HEK293 (cell line): ENCODE measurements at regions not wholly inside any gene's neighbourhood (a gene's known extent, or its start where the extent isn't known, plus 50 kb on each side); places are given as distances from the start of the nearest gene placed in this dataset.

Source experiments
- CTCF ChIA-PET: fragments of 350-600 bp; formaldehyde crosslinking; extraction: SDS; loops from one replicate; lab custom pipeline; 2021; ENCODE audit warnings: antibody characterized with exemption; lab: Yijun Ruan, JAX
- POLR2A ChIA-PET: fragments of 300-600 bp; formaldehyde crosslinking; extraction: SDS; loops from one replicate; lab custom pipeline; 2020; ENCODE audit warnings: antibody characterized with exemption, inconsistent platforms; lab: Yijun Ruan, JAX
- H3K27ac ChIP-seq: fragments of 200-500 bp; sonication (Bioruptor generic); 2 replicates; pipeline ENCODE4 v1.5.1; 2014; ENCODE audit warnings: low read depth, low read length, control low read depth, inconsistent platforms; ENCODE audit errors: extremely low read depth
- H3K36me3 ChIP-seq, 2 experiments: fragments of 200-500 bp in 1 of 2; sonication (Bioruptor generic) in 1 of 2; 1 replicate in 1 of 2; 2 replicates in 1 of 2; pipeline ENCODE4 v1.5.1; 2014 to 2017; ENCODE audit warnings: inconsistent platforms in 2 of 2, low read length in 2 of 2; ENCODE audit not compliant: control insufficient read depth in 2 of 2, insufficient read depth in 1 of 2
- H3K4me1 ChIP-seq: fragments of 200-500 bp; sonication (Bioruptor generic); 2 replicates; pipeline ENCODE4 v1.5.1; 2014; ENCODE audit warnings: mild to moderate bottlenecking, low read length, inconsistent platforms; ENCODE audit not compliant: control insufficient read depth, insufficient read depth
- H3K4me3 ChIP-seq: 2 replicates; pipeline ENCODE4 v1.5.1; 2011; ENCODE audit warnings: low read depth, mild to moderate bottlenecking, control low read depth, low read length, moderate library complexity
- H3K9me3 ChIP-seq: fragments of 200-500 bp; sonication (Bioruptor generic); 2 replicates; pipeline ENCODE4 v1.5.1; 2014; ENCODE audit warnings: low read depth, low read length, inconsistent platforms; ENCODE audit not compliant: control insufficient read depth, insufficient read depth
- GLIS2 ChIP-seq: fragments of 450-650 bp; formaldehyde crosslinking; IDR thresholded peaks from 2 replicates; pipeline ENCODE4 v1.5.1; 2016; ENCODE audit warnings: missing biosample characterization, missing genetic modification characterization
- ZBTB8A ChIP-seq: fragments of 450-650 bp; formaldehyde crosslinking; IDR thresholded peaks from 2 replicates; pipeline ENCODE4 v1.5.1; 2016; ENCODE audit warnings: missing biosample characterization, missing genetic modification characterization
- ZNF138 ChIP-seq: fragments of 450-650 bp; formaldehyde crosslinking; IDR thresholded peaks from 2 replicates; pipeline ENCODE4 v1.5.1; 2016; ENCODE audit warnings: missing biosample characterization, missing genetic modification characterization, borderline replicate concordance
- ZNF140 ChIP-seq: fragments of 450-650 bp; formaldehyde crosslinking; IDR thresholded peaks from 2 replicates; pipeline ENCODE4 v1.5.1; 2016; ENCODE audit warnings: missing biosample characterization, missing genetic modification characterization
- ZNF146 ChIP-seq: fragments of 450-650 bp; formaldehyde crosslinking; IDR thresholded peaks from 2 replicates; pipeline ENCODE4 v1.5.1; 2016; ENCODE audit warnings: missing biosample characterization, missing genetic modification characterization
- ZNF16 ChIP-seq: fragments of 450-650 bp; formaldehyde crosslinking; IDR thresholded peaks from 2 replicates; pipeline ENCODE4 v1.5.1; 2016; ENCODE audit warnings: low read depth, missing biosample characterization, missing genetic modification characterization
- ZNF19 ChIP-seq: fragments of 450-650 bp; formaldehyde crosslinking; IDR thresholded peaks from 2 replicates; pipeline ENCODE4; 2016; ENCODE audit warnings: missing biosample characterization, missing genetic modification characterization, low read depth
- ZNF266 ChIP-seq: fragments of 450-650 bp; formaldehyde crosslinking; IDR thresholded peaks from 2 replicates; pipeline ENCODE4 v1.5.1; 2016; ENCODE audit warnings: missing biosample characterization, missing genetic modification characterization, low read depth
- ZNF292 ChIP-seq: fragments of 450-650 bp; formaldehyde crosslinking; IDR thresholded peaks from 2 replicates; pipeline ENCODE4 v1.5.1; 2016; ENCODE audit warnings: low read depth, missing biosample characterization, missing genetic modification characterization, borderline replicate concordance
- ZNF311 ChIP-seq: fragments of 450-650 bp; formaldehyde crosslinking; IDR thresholded peaks from 2 replicates; pipeline ENCODE4 v1.5.1; 2017; ENCODE audit warnings: missing biosample characterization, missing genetic modification characterization, borderline replicate concordance
- ZNF426 ChIP-seq: fragments of 450-650 bp; formaldehyde crosslinking; IDR thresholded peaks from 2 replicates; pipeline ENCODE4 v1.5.1; 2017; ENCODE audit warnings: missing biosample characterization, missing genetic modification characterization, mild to moderate bottlenecking, inconsistent platforms, moderate library complexity
- ZNF433 ChIP-seq: fragments of 450-650 bp; formaldehyde crosslinking; IDR thresholded peaks from 2 replicates; pipeline ENCODE4 v1.5.1; 2016; ENCODE audit warnings: missing biosample characterization, missing genetic modification characterization, low read depth
- ZNF510 ChIP-seq: fragments of 450-650 bp; formaldehyde crosslinking; IDR thresholded peaks from 2 replicates; pipeline ENCODE4 v1.5.1; 2018; ENCODE audit warnings: mild to moderate bottlenecking, missing genetic modification characterization, missing biosample characterization; ENCODE audit not compliant: insufficient replicate concordance
- ZNF555 ChIP-seq: fragments of 450-650 bp; formaldehyde crosslinking; conservative IDR thresholded peaks from 2 replicates; pipeline ENCODE4 v1.5.1; 2017; ENCODE audit warnings: missing biosample characterization, mild to moderate bottlenecking, missing genetic modification characterization, inconsistent platforms
- ZNF560 ChIP-seq: fragments of 450-650 bp; formaldehyde crosslinking; IDR thresholded peaks from 2 replicates; pipeline ENCODE4 v1.5.1; 2017; ENCODE audit warnings: missing biosample characterization, missing genetic modification characterization, borderline replicate concordance
- ZNF623 ChIP-seq: fragments of 450-650 bp; formaldehyde crosslinking; IDR thresholded peaks from 2 replicates; pipeline ENCODE4 v1.5.1; 2016; ENCODE audit warnings: missing biosample characterization, missing genetic modification characterization
- ZNF629 ChIP-seq: fragments of 450-650 bp; formaldehyde crosslinking; IDR thresholded peaks from 2 replicates; pipeline ENCODE4 v1.5.1; 2017; ENCODE audit warnings: missing biosample characterization, missing genetic modification characterization
- ZNF654 ChIP-seq: fragments of 450-650 bp; formaldehyde crosslinking; IDR thresholded peaks from 2 replicates; pipeline ENCODE4 v1.5.1; 2016; ENCODE audit warnings: low read depth, missing biosample characterization, missing genetic modification characterization
- ZNF664 ChIP-seq: fragments of 450-650 bp; formaldehyde crosslinking; IDR thresholded peaks from 2 replicates; pipeline ENCODE4 v1.5.1; 2016; ENCODE audit warnings: missing biosample characterization, missing genetic modification characterization
- ZXDB ChIP-seq: fragments of 450-650 bp; formaldehyde crosslinking; IDR thresholded peaks from 2 replicates; pipeline ENCODE4 v1.5.1; 2016; ENCODE audit warnings: missing biosample characterization, missing genetic modification characterization
- TF ChIP-seq, protein P1 (sequence below): fragments of 450-650 bp; formaldehyde crosslinking; IDR thresholded peaks from 2 replicates; pipeline ENCODE4 v1.5.1; 2016; ENCODE audit warnings: missing biosample characterization, missing genetic modification characterization, borderline replicate concordance
- TF ChIP-seq, protein P2 (sequence below): fragments of 450-650 bp; formaldehyde crosslinking; conservative IDR thresholded peaks from 2 replicates; pipeline ENCODE4 v1.5.1; 2016; ENCODE audit warnings: low read depth, missing biosample characterization, missing genetic modification characterization
- TF ChIP-seq, protein P3 (sequence below): fragments of 450-650 bp; formaldehyde crosslinking; IDR thresholded peaks from 2 replicates; pipeline ENCODE4 v1.5.1; 2017; ENCODE audit warnings: missing biosample characterization, missing genetic modification characterization
- TF ChIP-seq, protein P4 (sequence below): fragments of 450-650 bp; formaldehyde crosslinking; IDR thresholded peaks from 2 replicates; pipeline ENCODE4 v1.5.1; 2016; ENCODE audit warnings: missing biosample characterization, missing genetic modification characterization
- TF ChIP-seq, protein P5 (sequence below): fragments of 450-650 bp; formaldehyde crosslinking; IDR thresholded peaks from 2 replicates; pipeline ENCODE4; 2016; ENCODE audit warnings: missing biosample characterization, missing genetic modification characterization

DNA sequence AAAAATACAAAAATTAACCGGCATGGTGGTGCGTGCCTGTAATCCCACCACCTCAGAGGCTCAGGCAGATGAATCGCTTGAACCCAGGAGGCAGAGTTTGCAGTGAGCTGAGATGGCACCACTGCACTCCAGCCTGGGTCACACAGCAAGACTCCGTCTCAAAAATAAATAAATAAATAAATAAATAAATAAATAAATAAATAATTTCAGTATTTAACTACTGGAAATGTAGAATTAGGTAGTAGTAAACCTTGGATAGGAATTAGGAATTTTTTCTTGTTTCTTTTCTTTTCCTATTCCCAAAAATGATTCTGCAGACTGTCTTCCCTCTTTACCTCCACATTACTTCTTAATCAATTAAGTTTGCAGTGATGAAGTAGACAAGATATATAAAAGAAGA, 103.2 kb downstream of the PLK2 start:
- ChIA-PET CTCF (no interaction called here), POLR2A (no interaction called here)
- Histone ChIP-seq H3K9me3 (no peaks in the 10 kb centered on the region), H3K4me1 (no peaks in the 10 kb centered on the region), H3K4me3 (no peak overlapping the region), H3K27ac (no peak overlapping the region), H3K36me3 (no peaks in the 10 kb centered on the region)
- TF ChIP-seq ZNF664 (tag by site-specific recombination) (0 out of 2 replicates have a peak, but pooled peaks have one; percentile 14), ZNF19 (0 out of 2 replicates have a peak, but pooled peaks have one; percentile 26), ZNF140 (tag by site-specific recombination) (peak; percentile 77), ZNF560 (tag by site-specific recombination) (0 out of 2 replicates have a peak, but pooled peaks have one; percentile 14), ZBTB8A (peak; percentile 68), ZNF654 (tag by site-specific recombination) (peak; percentile 33; the same call in 1 of the 2 replicates), GLIS2 (tag by site-specific recombination) (no peak), ZNF266 (tag by site-specific recombination) (0 out of 2 replicates have a peak, but pooled peaks have one; percentile 36), ZNF433 (tag by site-specific recombination) (peak; percentile 61; the same call in 1 of the 2 replicates), ZNF146 (tag by site-specific recombination) (no peak), ZNF292 (peak; percentile 32; the same call in 1 of the 2 replicates), ZNF510 (tag by site-specific recombination) (peak; percentile 62), ZNF426 (tag by site-specific recombination) (peak; percentile 71), ZNF138 (0 out of 2 replicates have a peak, but pooled peaks have one; percentile 28), ZNF311 (tag by site-specific recombination) (no peak), ZNF623 (tag by site-specific recombination) (peak; percentile 63), ZNF16 (tag by site-specific recombination) (no peak), ZXDB (tag by site-specific recombination) (peak; percentile 51; the same call in 1 of the 2 replicates), ZNF555 (tag by site-specific recombination) (peak; percentile 86), ZNF629 (tag by site-specific recombination) (peak; percentile 47; the same call in 1 of the 2 replicates)
- TF ChIP-seq, protein P1, sequence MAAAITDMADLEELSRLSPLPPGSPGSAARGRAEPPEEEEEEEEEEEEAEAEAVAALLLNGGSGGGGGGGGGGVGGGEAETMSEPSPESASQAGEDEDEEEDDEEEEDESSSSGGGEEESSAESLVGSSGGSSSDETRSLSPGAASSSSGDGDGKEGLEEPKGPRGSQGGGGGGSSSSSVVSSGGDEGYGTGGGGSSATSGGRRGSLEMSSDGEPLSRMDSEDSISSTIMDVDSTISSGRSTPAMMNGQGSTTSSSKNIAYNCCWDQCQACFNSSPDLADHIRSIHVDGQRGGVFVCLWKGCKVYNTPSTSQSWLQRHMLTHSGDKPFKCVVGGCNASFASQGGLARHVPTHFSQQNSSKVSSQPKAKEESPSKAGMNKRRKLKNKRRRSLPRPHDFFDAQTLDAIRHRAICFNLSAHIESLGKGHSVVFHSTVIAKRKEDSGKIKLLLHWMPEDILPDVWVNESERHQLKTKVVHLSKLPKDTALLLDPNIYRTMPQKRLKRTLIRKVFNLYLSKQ (tag by site-specific recombination), result no peak
- TF ChIP-seq, protein P2, sequence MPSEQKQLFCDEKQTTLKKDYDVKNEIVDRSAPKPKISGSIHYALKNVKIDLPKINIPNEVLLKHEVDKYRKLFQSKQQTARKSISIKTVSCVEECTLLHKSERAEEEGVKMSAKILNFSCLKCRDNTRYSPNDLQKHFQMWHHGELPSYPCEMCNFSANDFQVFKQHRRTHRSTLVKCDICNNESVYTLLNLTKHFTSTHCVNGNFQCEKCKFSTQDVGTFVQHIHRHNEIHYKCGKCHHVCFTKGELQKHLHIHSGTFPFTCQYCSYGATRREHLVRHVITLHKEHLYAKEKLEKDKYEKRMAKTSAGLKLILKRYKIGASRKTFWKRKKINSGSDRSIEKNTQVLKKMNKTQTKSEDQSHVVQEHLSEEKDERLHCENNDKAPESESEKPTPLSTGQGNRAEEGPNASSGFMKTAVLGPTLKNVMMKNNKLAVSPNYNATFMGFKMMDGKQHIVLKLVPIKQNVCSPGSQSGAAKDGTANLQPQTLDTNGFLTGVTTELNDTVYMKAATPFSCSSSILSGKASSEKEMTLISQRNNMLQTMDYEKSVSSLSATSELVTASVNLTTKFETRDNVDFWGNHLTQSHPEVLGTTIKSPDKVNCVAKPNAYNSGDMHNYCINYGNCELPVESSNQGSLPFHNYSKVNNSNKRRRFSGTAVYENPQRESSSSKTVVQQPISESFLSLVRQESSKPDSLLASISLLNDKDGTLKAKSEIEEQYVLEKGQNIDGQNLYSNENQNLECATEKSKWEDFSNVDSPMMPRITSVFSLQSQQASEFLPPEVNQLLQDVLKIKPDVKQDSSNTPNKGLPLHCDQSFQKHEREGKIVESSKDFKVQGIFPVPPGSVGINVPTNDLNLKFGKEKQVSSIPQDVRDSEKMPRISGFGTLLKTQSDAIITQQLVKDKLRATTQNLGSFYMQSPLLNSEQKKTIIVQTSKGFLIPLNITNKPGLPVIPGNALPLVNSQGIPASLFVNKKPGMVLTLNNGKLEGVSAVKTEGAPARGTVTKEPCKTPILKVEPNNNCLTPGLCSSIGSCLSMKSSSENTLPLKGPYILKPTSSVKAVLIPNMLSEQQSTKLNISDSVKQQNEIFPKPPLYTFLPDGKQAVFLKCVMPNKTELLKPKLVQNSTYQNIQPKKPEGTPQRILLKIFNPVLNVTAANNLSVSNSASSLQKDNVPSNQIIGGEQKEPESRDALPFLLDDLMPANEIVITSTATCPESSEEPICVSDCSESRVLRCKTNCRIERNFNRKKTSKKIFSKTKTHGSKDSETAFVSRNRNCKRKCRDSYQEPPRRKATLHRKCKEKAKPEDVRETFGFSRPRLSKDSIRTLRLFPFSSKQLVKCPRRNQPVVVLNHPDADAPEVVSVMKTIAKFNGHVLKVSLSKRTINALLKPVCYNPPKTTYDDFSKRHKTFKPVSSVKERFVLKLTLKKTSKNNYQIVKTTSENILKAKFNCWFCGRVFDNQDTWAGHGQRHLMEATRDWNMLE (tag by site-specific recombination), result peak; percentile 82
- TF ChIP-seq, protein P3, sequence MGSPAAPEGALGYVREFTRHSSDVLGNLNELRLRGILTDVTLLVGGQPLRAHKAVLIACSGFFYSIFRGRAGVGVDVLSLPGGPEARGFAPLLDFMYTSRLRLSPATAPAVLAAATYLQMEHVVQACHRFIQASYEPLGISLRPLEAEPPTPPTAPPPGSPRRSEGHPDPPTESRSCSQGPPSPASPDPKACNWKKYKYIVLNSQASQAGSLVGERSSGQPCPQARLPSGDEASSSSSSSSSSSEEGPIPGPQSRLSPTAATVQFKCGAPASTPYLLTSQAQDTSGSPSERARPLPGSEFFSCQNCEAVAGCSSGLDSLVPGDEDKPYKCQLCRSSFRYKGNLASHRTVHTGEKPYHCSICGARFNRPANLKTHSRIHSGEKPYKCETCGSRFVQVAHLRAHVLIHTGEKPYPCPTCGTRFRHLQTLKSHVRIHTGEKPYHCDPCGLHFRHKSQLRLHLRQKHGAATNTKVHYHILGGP (tag by site-specific recombination), result no peak
- TF ChIP-seq, protein P4, sequence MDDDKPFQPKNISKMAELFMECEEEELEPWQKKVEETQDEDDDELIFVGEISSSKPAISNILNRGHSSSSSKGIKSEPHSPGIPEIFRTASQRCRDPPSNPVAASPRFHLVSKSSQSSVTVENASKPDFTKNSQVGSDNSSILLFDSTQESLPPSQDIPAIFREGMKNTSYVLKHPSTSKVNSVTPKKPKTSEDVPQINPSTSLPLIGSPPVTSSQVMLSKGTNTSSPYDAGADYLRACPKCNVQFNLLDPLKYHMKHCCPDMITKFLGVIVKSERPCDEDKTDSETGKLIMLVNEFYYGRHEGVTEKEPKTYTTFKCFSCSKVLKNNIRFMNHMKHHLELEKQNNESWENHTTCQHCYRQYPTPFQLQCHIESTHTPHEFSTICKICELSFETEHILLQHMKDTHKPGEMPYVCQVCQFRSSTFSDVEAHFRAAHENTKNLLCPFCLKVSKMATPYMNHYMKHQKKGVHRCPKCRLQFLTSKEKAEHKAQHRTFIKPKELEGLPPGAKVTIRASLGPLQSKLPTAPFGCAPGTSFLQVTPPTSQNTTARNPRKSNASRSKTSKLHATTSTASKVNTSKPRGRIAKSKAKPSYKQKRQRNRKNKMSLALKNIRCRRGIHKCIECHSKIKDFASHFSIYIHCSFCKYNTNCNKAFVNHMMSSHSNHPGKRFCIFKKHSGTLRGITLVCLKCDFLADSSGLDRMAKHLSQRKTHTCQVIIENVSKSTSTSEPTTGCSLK (tag by site-specific recombination), result no peak
- TF ChIP-seq, protein P5, sequence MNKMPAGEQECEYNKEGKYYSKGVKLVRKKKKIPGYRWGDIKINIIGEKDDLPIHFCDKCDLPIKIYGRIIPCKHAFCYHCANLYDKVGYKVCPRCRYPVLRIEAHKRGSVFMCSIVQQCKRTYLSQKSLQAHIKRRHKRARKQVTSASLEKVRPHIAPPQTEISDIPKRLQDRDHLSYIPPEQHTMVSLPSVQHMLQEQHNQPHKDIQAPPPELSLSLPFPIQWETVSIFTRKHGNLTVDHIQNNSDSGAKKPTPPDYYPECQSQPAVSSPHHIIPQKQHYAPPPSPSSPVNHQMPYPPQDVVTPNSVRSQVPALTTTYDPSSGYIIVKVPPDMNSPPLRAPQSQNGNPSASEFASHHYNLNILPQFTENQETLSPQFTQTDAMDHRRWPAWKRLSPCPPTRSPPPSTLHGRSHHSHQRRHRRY (tag by site-specific recombination), result no peak
